SJSA1 (cell line): ENCODE measurements at regions not wholly inside any gene's neighbourhood (a gene's known extent, or its start where the extent isn't known, plus 50 kb on each side); places are given as distances from the start of the nearest gene placed in this dataset.
"Not testable (repeated sequence)": the region's sequence is repeated elsewhere in the genome, so short reads cannot be mapped to it uniquely, and the experiment has no call there.

ENCODE experiments used
- DNase-seq, 2 experiments: peaks; one replicate each; pipeline ENCODE4 v3.0.0-alpha.2; 2015 to 2020; ENCODE audit warnings: low spot score in 2 of 2, low read depth in 1 of 2
- H3K27ac ChIP-seq: fragments of 250-450 bp; sonication (Bioruptor Pico); 2 replicates; pipeline ENCODE4 v1.5.1; 2020; ENCODE audit warnings: mild to moderate bottlenecking, moderate library complexity
- H3K27me3 ChIP-seq: fragments of 250-450 bp; sonication (Bioruptor Pico); replicated peaks from 2 replicates; pipeline ENCODE4 v1.5.1; 2020; ENCODE audit warnings: mild to moderate bottlenecking, moderate library complexity
- H3K36me3 ChIP-seq: fragments of 250-450 bp; sonication (Bioruptor Pico); 2 replicates; pipeline ENCODE4 v1.5.1; 2020; ENCODE audit warnings: mild to moderate bottlenecking
- H3K4me1 ChIP-seq: fragments of 250-450 bp; sonication (Bioruptor Pico); replicated peaks from 2 replicates; pipeline ENCODE4 v1.6.1; 2021; ENCODE audit warnings: mild to moderate bottlenecking
- H3K4me3 ChIP-seq: fragments of 250-450 bp; sonication (Bioruptor Pico); 2 replicates; pipeline ENCODE4 v1.5.1; 2020; ENCODE audit warnings: mild to moderate bottlenecking
- H3K9me3 ChIP-seq: fragments of 250-450 bp; sonication (Bioruptor Pico); replicated peaks from 2 replicates; pipeline ENCODE4 v1.5.1; 2020; ENCODE audit warnings: mild to moderate bottlenecking

GRCh38 chr10:129058664-129059155 is 408.3 kb upstream of the MGMT start:
- Histone ChIP-seq H3K4me1 (no peaks in the 10 kb centered on the region), H3K4me3 (no peak overlapping the region), H3K27me3 (no peaks in the 10 kb centered on the region), H3K9me3 (peaks cover 5% of the 10 kb centered on the region; the same call in 1 of the 2 replicates), H3K36me3 (no peaks in the 10 kb centered on the region), H3K27ac (no peak overlapping the region)
- DNase-seq, result peak in 1 of 2 experiments; percentile 22

GRCh38 chr10:129059977-129060376 is 407.1 kb upstream of the MGMT start:
- no peak overlapping the region for H3K4me3 ChIP-seq
- H3K36me3 ChIP-seq, result no peaks in the 10 kb centered on the region
- peaks cover 11% of the 10 kb centered on the region for H3K9me3 ChIP-seq
- H3K27ac ChIP-seq, result no peak overlapping the region
- H3K27me3 ChIP-seq, result no peaks in the 10 kb centered on the region
- no peaks in the 10 kb centered on the region for H3K4me1 ChIP-seq
- DNase-seq, result no peak

- no peak for DNase-seq
- H3K27me3 ChIP-seq, result no peaks in the 10 kb centered on the region
- no peak overlapping the region for H3K4me3 ChIP-seq
- no peaks in the 10 kb centered on the region for H3K4me1 ChIP-seq
- no peaks in the 10 kb centered on the region for H3K36me3 ChIP-seq
- no peak overlapping the region for H3K27ac ChIP-seq
- H3K9me3 ChIP-seq, result peaks cover 14% of the 10 kb centered on the region
Measured at GRCh38 chr10:129063212-129063611, 403.8 kb upstream of the MGMT start.

GRCh38 chr10:129063877-129064276 is 403.2 kb upstream of the MGMT start:
- no peaks in the 10 kb centered on the region for H3K27me3 ChIP-seq
- no peak for DNase-seq
- no peaks in the 10 kb centered on the region for H3K4me1 ChIP-seq
- H3K9me3 ChIP-seq, result peaks cover 14% of the 10 kb centered on the region
- H3K27ac ChIP-seq, result no peak overlapping the region
- H3K4me3 ChIP-seq, result no peak overlapping the region
- H3K36me3 ChIP-seq, result no peaks in the 10 kb centered on the region

GRCh38 chr10:129066529-129066928 is 400.5 kb upstream of the MGMT start:
- H3K27ac ChIP-seq, H3K36me3 ChIP-seq, H3K4me3 ChIP-seq, H3K4me1 ChIP-seq, H3K27me3 ChIP-seq, DNase-seq: not testable (repeated sequence)
- H3K9me3 ChIP-seq, result peaks cover 11% of the 10 kb centered on the region

- H3K36me3 ChIP-seq, H3K27me3 ChIP-seq, DNase-seq, H3K4me3 ChIP-seq, H3K4me1 ChIP-seq, H3K27ac ChIP-seq: not testable (repeated sequence)
- H3K9me3 ChIP-seq, result peaks cover 11% of the 10 kb centered on the region; the same call in 1 of the 2 replicates
Measured at GRCh38 chr10:129071411-129071810, 395.6 kb upstream of the MGMT start.

GRCh38 chr10:129074939-129075338 is 392.1 kb upstream of the MGMT start:
- no peaks in the 10 kb centered on the region for H3K36me3 ChIP-seq
- peak in 1 of 2 experiments; percentile 9 for DNase-seq

GRCh38 chr10:129075508-129075907 is 391.5 kb upstream of the MGMT start:
- peaks cover 7% of the 10 kb centered on the region; the same call in 1 of the 2 replicates for H3K9me3 ChIP-seq
- H3K4me3 ChIP-seq, result no peak overlapping the region
- H3K4me1 ChIP-seq, result no peaks in the 10 kb centered on the region
- no peaks in the 10 kb centered on the region for H3K27me3 ChIP-seq
- H3K27ac ChIP-seq, result no peak overlapping the region
- DNase-seq, result peak in 1 of 2 experiments; percentile 13
- no peaks in the 10 kb centered on the region for H3K36me3 ChIP-seq

More at GRCh38 chr10:129074939-129075338, 392.1 kb upstream of the MGMT start:
- Histone ChIP-seq H3K4me1 (no peaks in the 10 kb centered on the region), H3K9me3 (peaks cover 7% of the 10 kb centered on the region; the same call in 1 of the 2 replicates), H3K27me3 (no peaks in the 10 kb centered on the region), H3K27ac (no peak overlapping the region), H3K4me3 (no peak overlapping the region)

GRCh38 chr10:129075927-129076326 is 391.1 kb upstream of the MGMT start:
- Histone ChIP-seq H3K27me3 (no peaks in the 10 kb centered on the region), H3K4me3 (no peak overlapping the region), H3K9me3 (peaks cover 7% of the 10 kb centered on the region; the same call in 1 of the 2 replicates), H3K4me1 (no peaks in the 10 kb centered on the region), H3K36me3 (no peaks in the 10 kb centered on the region), H3K27ac (no peak overlapping the region)
- DNase-seq, result peak in 1 of 2 experiments; percentile 24

GRCh38 chr10:129078346-129078745 is 388.7 kb upstream of the MGMT start:
- DNase-seq, result peak in 1 of 2 experiments; percentile 1
- Histone ChIP-seq H3K9me3 (peaks cover 4% of the 10 kb centered on the region; the same call in 1 of the 2 replicates), H3K27me3 (no peaks in the 10 kb centered on the region)

GRCh38 chr10:129078746-129079145 is 388.3 kb upstream of the MGMT start:
- Histone ChIP-seq H3K27ac (no peak overlapping the region), H3K4me1 (no peaks in the 10 kb centered on the region), H3K36me3 (no peaks in the 10 kb centered on the region), H3K27me3 (no peaks in the 10 kb centered on the region), H3K9me3 (peaks cover 4% of the 10 kb centered on the region; the same call in 1 of the 2 replicates), H3K4me3 (no peak overlapping the region)
- peak in 1 of 2 experiments; percentile 12 for DNase-seq

More at GRCh38 chr10:129078346-129078745, 388.7 kb upstream of the MGMT start:
- no peaks in the 10 kb centered on the region for H3K36me3 ChIP-seq
- no peak overlapping the region for H3K27ac ChIP-seq
- H3K4me1 ChIP-seq, result no peaks in the 10 kb centered on the region
- no peak overlapping the region for H3K4me3 ChIP-seq

- H3K36me3 ChIP-seq, result no peaks in the 10 kb centered on the region
- H3K9me3 ChIP-seq, result peaks cover 4% of the 10 kb centered on the region; the same call in 1 of the 2 replicates
- H3K4me1 ChIP-seq, result no peaks in the 10 kb centered on the region
- H3K27ac ChIP-seq, result no peak overlapping the region
- no peak overlapping the region for H3K4me3 ChIP-seq
- H3K27me3 ChIP-seq, result no peaks in the 10 kb centered on the region
- DNase-seq, result no peak
Measured at GRCh38 chr10:129079705-129080104, 387.3 kb upstream of the MGMT start.

GRCh38 chr10:129085811-129086210 is 381.2 kb upstream of the MGMT start:
- H3K4me3 ChIP-seq, result no peak overlapping the region
- H3K9me3 ChIP-seq, result peaks cover 10% of the 10 kb centered on the region
- no peaks in the 10 kb centered on the region for H3K36me3 ChIP-seq
- no peaks in the 10 kb centered on the region for H3K27me3 ChIP-seq
- H3K27ac ChIP-seq, result no peak overlapping the region
- H3K4me1 ChIP-seq, result no peaks in the 10 kb centered on the region
- no peak for DNase-seq

- no peak overlapping the region for H3K4me3 ChIP-seq
- no peaks in the 10 kb centered on the region for H3K4me1 ChIP-seq
- H3K36me3 ChIP-seq, result no peaks in the 10 kb centered on the region
- H3K9me3 ChIP-seq, result peaks cover 10% of the 10 kb centered on the region
- H3K27ac ChIP-seq, result no peak overlapping the region
- H3K27me3 ChIP-seq, result no peaks in the 10 kb centered on the region
- DNase-seq, result no peak
Measured at GRCh38 chr10:129089341-129089740, 377.7 kb upstream of the MGMT start.

GRCh38 chr10:129090165-129090564 is 376.9 kb upstream of the MGMT start:
- Histone ChIP-seq H3K9me3 (peaks cover 10% of the 10 kb centered on the region), H3K36me3 (no peaks in the 10 kb centered on the region), H3K4me1 (no peaks in the 10 kb centered on the region), H3K27ac (no peak overlapping the region), H3K27me3 (no peaks in the 10 kb centered on the region), H3K4me3 (no peak overlapping the region)
- no peak for DNase-seq
